Right lobe of liver (tissue), 6 donors: ENCODE measurements at regions not wholly inside any gene's neighbourhood (a gene's known extent, or its start where the extent isn't known, plus 50 kb on each side); places are given as distances from the start of the nearest gene placed in this dataset.

Experiments used
- ATAC-seq, 4 donors: fragments of 200-7000 bp; cut with Tn5 transposase; one replicate each; pipeline ENCODE4 v1.9.1; 2020; ENCODE audit warnings: mild to moderate bottlenecking in 4 of 4, moderate library complexity in 4 of 4
- DNase-seq, 3 donors: peaks; one replicate each; pipeline ENCODE4 v3.0.0-alpha.2; 2020
- H3K27ac ChIP-seq, 3 donors: fragments of 200-600 bp; one replicate each; pipeline ENCODE4 v1.8.0; 2022
- H3K27me3 ChIP-seq, 2 donors: fragments of 200-600 bp; one replicate each; pipeline ENCODE4 v1.8.0; 2022
- H3K36me3 ChIP-seq, 4 donors: fragments of 200-600 bp; sonication (generic) in 1 of 4; one replicate each; pipeline versions ENCODE4 v1.5.1 to v1.8.0; 2017 to 2022; ENCODE audit warnings: control low read depth in 1 of 4
- H3K4me1 ChIP-seq, 4 donors: fragments of 200-600 bp; sonication (generic) in 1 of 4; one replicate each; pipeline versions ENCODE4 v1.5.1 to v1.8.0; 2017 to 2022; ENCODE audit warnings: control low read depth in 1 of 4
- H3K4me3 ChIP-seq, 3 donors: fragments of 200-600 bp; one replicate each; pipeline ENCODE4 v1.8.0; 2022
- H3K9me3 ChIP-seq, 4 donors: fragments of 200-600 bp; sonication (generic) in 1 of 4; one replicate each; pipeline versions ENCODE4 v1.5.1 to v1.8.0; 2017 to 2022; ENCODE audit warnings: control low read depth in 1 of 4
- CTCF ChIP-seq, 4 donors: fragments of 200-600 bp in 3 of 4; fragments of 450-650 bp in 1 of 4; IDR thresholded peaks; one replicate each; pipeline versions ENCODE4 v1.5.1 to v1.8.0; 2016 to 2022; ENCODE audit warnings: antibody characterized with exemption in 4 of 4, mild to moderate bottlenecking in 2 of 4
- POLR2A ChIP-seq: fragments of 450-650 bp; IDR thresholded peaks from one replicate; pipeline ENCODE4 v1.6.1; 2017; ENCODE audit warnings: antibody characterized with exemption, mild to moderate bottlenecking
- WGBS: methylation state at CpG from one replicate; pipeline ENCODE4 v1.1.6; 2018; ENCODE audit warnings: low coverage, low lambda C conversion rate; ENCODE audit not compliant: insufficient coverage; ENCODE audit errors: missing lambda C conversion rate; 5-methylcytosine and 5-hydroxymethylcytosine counted together
- intact Hi-C, 2 donors: fragments of 100-400 bp; cut with DNase I; formaldehyde crosslinking; loops; one replicate each; pipeline versions ENCODE4 v1.11.2 to v1.14.1; 2022
- donor health status: DM: no; HTN: yes; CAD: no.
- donor health status: DM: no; HTN: no; CAD: no.
- donor health status: DM: no; HTN: no; CAD: no.
- donor health status: DM: no; HTN: yes; CAD: no.
- donor health status: DM: no; HTN: yes; CAD: no.

- WGBS = 69% methylated on average over 3 of the region's 7 CpGs
- intact Hi-C loops = no loop called here
- no peak for TF ChIP-seq CTCF (IDR thresholded peaks at IDR 0.05)
- no peak for TF ChIP-seq POLR2A
- Histone ChIP-seq H3K4me3 (no peak overlapping the region), H3K27ac (no peak overlapping the region), H3K9me3 (no peaks in the 10 kb centered on the region), H3K27me3 (no peaks in the 10 kb centered on the region), H3K4me1 (no peaks in the 10 kb centered on the region), H3K36me3 (no peaks in the 10 kb centered on the region)
- DNase-seq (no peak), ATAC-seq (no peak)
Measured at GRCh38 chr7:132703742-132704141, 127.5 kb upstream of the PLXNA4 start.

- no peaks in the 10 kb centered on the region for H3K27me3 ChIP-seq
- WGBS = 24% methylated on average over 2 of the region's 4 CpGs
- no peaks in the 10 kb centered on the region for H3K36me3 ChIP-seq
- ATAC-seq = no peak
- DNase-seq = no peak
- no peak overlapping the region for H3K27ac ChIP-seq
- H3K4me3 ChIP-seq = no peak overlapping the region
- intact Hi-C loops = no loop called here
- H3K4me1 ChIP-seq = no peaks in the 10 kb centered on the region
- H3K9me3 ChIP-seq = no peaks in the 10 kb centered on the region
- no peak for TF ChIP-seq POLR2A
- no peak for TF ChIP-seq CTCF (IDR thresholded peaks at IDR 0.05)
Measured at GRCh38 chr7:132697003-132697402, 120.7 kb upstream of the PLXNA4 start.

- Histone ChIP-seq H3K4me1 (no peaks in the 10 kb centered on the region), H3K9me3 (no peaks in the 10 kb centered on the region), H3K36me3 (no peaks in the 10 kb centered on the region), H3K4me3 (no peak overlapping the region), H3K27ac (no peak overlapping the region), H3K27me3 (no peaks in the 10 kb centered on the region)
- ATAC-seq (no peak), DNase-seq (no peak)
- intact Hi-C loops = no loop called here
- 67% methylated on average over 5 of the region's 5 CpGs for WGBS
- TF ChIP-seq CTCF (IDR thresholded peaks at IDR 0.05) (no peak), POLR2A (no peak)
Measured at GRCh38 chr7:132696332-132696731, 120.1 kb upstream of the PLXNA4 start.

GRCh38 chr7:132691201-132691600 lies 114.9 kb upstream of the PLXNA4 start:
- Histone ChIP-seq H3K9me3 (no peaks in the 10 kb centered on the region), H3K4me1 (no peaks in the 10 kb centered on the region), H3K4me3 (no peak overlapping the region), H3K27ac (no peak overlapping the region), H3K27me3 (no peaks in the 10 kb centered on the region), H3K36me3 (no peaks in the 10 kb centered on the region)
- intact Hi-C loops = no loop called here
- WGBS = 70% methylated on average over 3 of the region's 3 CpGs
- no peak for DNase-seq
- TF ChIP-seq CTCF (IDR thresholded peaks at IDR 0.05) (no peak), POLR2A (no peak)
- ATAC-seq = no peak

GRCh38 chr7:132690174-132690573 lies 113.9 kb upstream of the PLXNA4 start:
- no peaks in the 10 kb centered on the region for H3K27me3 ChIP-seq
- intact Hi-C loops = no loop called here
- ATAC-seq (no peak), DNase-seq (no peak)
- no peaks in the 10 kb centered on the region for H3K36me3 ChIP-seq
- no peak for TF ChIP-seq POLR2A
- TF ChIP-seq CTCF (IDR thresholded peaks at IDR 0.05) = no peak
- no peaks in the 10 kb centered on the region for H3K4me1 ChIP-seq
- no peaks in the 10 kb centered on the region for H3K9me3 ChIP-seq
- H3K4me3 ChIP-seq = no peak overlapping the region
- H3K27ac ChIP-seq = no peak overlapping the region
- 86% methylated on average over 10 of the region's 10 CpGs for WGBS
